ENCODE measurements at regions not wholly inside any gene's neighbourhood (a gene's known extent, or its start where the extent isn't known, plus 50 kb on each side); places are given as distances from the start of the nearest gene placed in this dataset.

DNA sequence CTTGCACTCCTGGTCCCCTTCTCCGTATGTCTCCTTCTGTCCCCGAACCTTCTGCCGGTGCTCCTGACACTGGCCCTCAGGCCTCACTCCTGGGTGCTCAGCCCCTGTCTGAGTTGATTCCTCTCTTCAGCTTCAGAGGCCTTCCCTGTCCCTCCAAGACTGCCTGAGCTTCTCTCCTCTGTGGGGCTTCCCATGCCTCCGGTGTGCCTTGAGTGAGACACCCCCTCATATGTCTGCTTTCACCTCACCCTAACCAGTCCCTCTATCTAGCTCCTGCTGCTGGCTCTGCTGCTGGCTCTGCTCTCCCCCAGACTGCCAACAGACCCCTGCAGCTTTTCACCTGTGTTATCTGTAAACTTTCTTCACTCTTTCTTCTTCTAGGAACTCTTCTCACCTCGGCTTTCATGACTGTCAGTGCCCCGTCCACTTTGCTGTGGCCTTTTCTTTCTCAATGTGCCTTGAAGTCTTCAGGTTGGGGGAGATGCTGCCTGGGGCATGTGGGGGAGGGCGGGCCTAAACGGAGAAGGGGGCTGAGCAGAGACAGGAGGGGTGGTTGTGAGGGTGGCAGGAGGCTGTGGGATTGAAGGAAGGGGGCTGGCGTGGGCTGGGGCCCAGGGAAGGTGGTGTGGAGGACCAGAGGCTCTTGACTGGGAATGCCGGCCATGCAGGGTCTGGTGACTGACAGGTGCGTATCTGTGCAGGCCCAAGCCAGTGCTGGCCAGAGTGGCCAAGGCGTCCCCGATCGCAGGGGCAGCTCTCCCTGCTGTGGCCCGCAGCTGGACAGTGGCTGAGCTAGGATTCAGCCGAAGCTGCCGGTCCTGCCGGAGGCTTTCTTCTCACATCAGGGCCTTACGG is 81.3 kb downstream of the METRNL start:
- H3K4ac ChIP-seq (replicated peaks; ENCODE audit: insufficient read length, low read depth, low read length): no peak overlapping the region
- no peak for FAIRE-seq
- ChIA-PET CTCF (ENCODE audit: partially characterized antibody) (interaction anchor here (1.0 to 1.7 kb wide), 2 partner anchors 11 to 30 kb away, joined by 3 to 4 read pairs; no protein-coding TSS in a partner anchor), POLR2A (ENCODE audit: partially characterized antibody) (no interaction called here)
- WGBS, 2 experiments (ENCODE audit: extremely low coverage in 1 of 2, insufficient coverage in 1 of 2, insufficient read length in 1 of 2, insufficient replicate concordance in 2 of 2, low coverage in 1 of 2, low lambda C conversion rate in 2 of 2, missing lambda C conversion rate in 1 of 2): 83% methylated on average over 18 of the region's 19 CpGs; no CpG with 5 or more reads in 1 of the 2 experiments
- no peak overlapping the region for H2BK15ac ChIP-seq (ENCODE audit: low read length)
- H3K27me3 ChIP-seq (replicated peaks in 1 of 4; ENCODE audit: control insufficient read depth in 3 of 4, extremely low read depth in 1 of 4, insufficient read depth in 3 of 4, low read length in 3 of 4): no peaks in the 10 kb centered on the region
- no peaks in the 10 kb centered on the region for H3K36me3 ChIP-seq (ENCODE audit: control insufficient read depth in 2 of 4, insufficient read depth in 4 of 4, low read length in 3 of 4)
- no peak overlapping the region for H2AK5ac ChIP-seq (ENCODE audit: low read depth, low read length)
- H3K23ac ChIP-seq (ENCODE audit: insufficient read length): no peak overlapping the region
- no peak overlapping the region for H3K4me3 ChIP-seq (ENCODE audit: extremely low read depth in 1 of 4, insufficient read depth in 2 of 4, low read depth in 3 of 4, low read length in 4 of 4)
- no peak overlapping the region for H3K9ac ChIP-seq (replicated peaks in 1 of 4; ENCODE audit: extremely low read depth in 1 of 4, low read depth in 3 of 4, low read length in 3 of 4)
- peaks cover 54 to 72% of the 10 kb centered on the region in 2 experiments for H3K9me3 ChIP-seq (ENCODE audit: insufficient read depth in 2 of 2, low read depth in 1 of 2, low read length in 1 of 2)
- H3K4me1 ChIP-seq (replicated peaks in 1 of 4; ENCODE audit: control insufficient read depth in 3 of 4, insufficient read depth in 4 of 4, low read length in 3 of 4): no peaks in the 10 kb centered on the region
- H3K23me2 ChIP-seq (ENCODE audit: low read depth, low read length): no peaks in the 10 kb centered on the region
- no peak for DNase-seq (ENCODE audit: low read depth in 1 of 2, low spot score in 2 of 2)
- H4K8ac ChIP-seq (ENCODE audit: extremely low read depth, insufficient read depth, low read length): no peak overlapping the region
- no peak overlapping the region for H4K91ac ChIP-seq (replicated peaks; ENCODE audit: insufficient read length, low read length)
- no peak overlapping the region for H2BK120ac ChIP-seq (replicated peaks; ENCODE audit: low read depth, low read length)
- H3K14ac ChIP-seq (ENCODE audit: insufficient read length): no peak overlapping the region
- no peak overlapping the region for H2BK12ac ChIP-seq (ENCODE audit: low read depth, low read length)
- H3K79me1 ChIP-seq (ENCODE audit: low read depth, low read length): no peaks in the 10 kb centered on the region
- no peaks in the 10 kb centered on the region for H4K20me1 ChIP-seq (replicated peaks in 1 of 2; ENCODE audit: control insufficient read depth in 1 of 2, insufficient read depth in 2 of 2, low read length in 2 of 2)
- H3K56ac ChIP-seq (replicated peaks; ENCODE audit: insufficient read length, low read depth, low read length): no peak overlapping the region
- no peak overlapping the region for H3K18ac ChIP-seq (ENCODE audit: extremely low read depth, low read length)
- no peak overlapping the region for H2BK5ac ChIP-seq (ENCODE audit: low read depth, low read length)
- no peak overlapping the region for H3K4me2 ChIP-seq (ENCODE audit: insufficient read depth in 1 of 2, low read depth in 2 of 2, low read length in 2 of 2)
- no peak overlapping the region for H2AFZ ChIP-seq (ENCODE audit: low read length)
- H4K5ac ChIP-seq (ENCODE audit: insufficient read length, low read depth, low read length): no peak overlapping the region
- H2BK20ac ChIP-seq (ENCODE audit: low read length): no peak overlapping the region
- no peak overlapping the region for H3K27ac ChIP-seq (ENCODE audit: low read depth, low read length)
- H3K79me2 ChIP-seq (ENCODE audit: control insufficient read depth in 1 of 2, insufficient read depth in 2 of 2, low read length in 2 of 2): no peaks in the 10 kb centered on the region
- TF ChIP-seq E2F6 (IDR thresholded peaks at IDR 0.05): no peak
- TF ChIP-seq, protein P1, sequence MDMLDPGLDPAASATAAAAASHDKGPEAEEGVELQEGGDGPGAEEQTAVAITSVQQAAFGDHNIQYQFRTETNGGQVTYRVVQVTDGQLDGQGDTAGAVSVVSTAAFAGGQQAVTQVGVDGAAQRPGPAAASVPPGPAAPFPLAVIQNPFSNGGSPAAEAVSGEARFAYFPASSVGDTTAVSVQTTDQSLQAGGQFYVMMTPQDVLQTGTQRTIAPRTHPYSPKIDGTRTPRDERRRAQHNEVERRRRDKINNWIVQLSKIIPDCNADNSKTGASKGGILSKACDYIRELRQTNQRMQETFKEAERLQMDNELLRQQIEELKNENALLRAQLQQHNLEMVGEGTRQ (IDR thresholded peaks at IDR 0.05; ENCODE audit: low read length): no peak
- no peak for TF ChIP-seq SRF (IDR thresholded peaks at IDR 0.05; ENCODE audit: low read depth, low read length)
- TF ChIP-seq BRCA1 (IDR thresholded peaks at IDR 0.05; ENCODE audit: low read depth, low read length): no peak
- no peak for TF ChIP-seq SIRT6 (IDR thresholded peaks at IDR 0.05; ENCODE audit: low read length)
- no peak for TF ChIP-seq SP4 (IDR thresholded peaks at IDR 0.05; ENCODE audit: low read length)
- no peak for TF ChIP-seq ATF2 (IDR thresholded peaks at IDR 0.05; ENCODE audit: low read length)
- no peak for TF ChIP-seq GABPA (IDR thresholded peaks at IDR 0.05; ENCODE audit: borderline replicate concordance, insufficient read depth, low read length)
